Natural killer cell (primary cell): ENCODE measurements at regions not wholly inside any gene's neighbourhood (a gene's known extent, or its start where the extent isn't known, plus 50 kb on each side); places are given as distances from the start of the nearest gene placed in this dataset.
A peak's percentile ranks its signal among the peaks of the same experiment; 100 is the strongest.

ENCODE experiments used
- ATAC-seq, 3 donors: fragments of 150-1000 bp in 2 of 3; fragments of 200-7000 bp in 1 of 3; cut with Tn5 transposase; 1 replicate in 1 of 3; 2 replicates in 2 of 3; pipeline ENCODE4 v1.10.0; 2021; ENCODE audit warnings: mild to moderate bottlenecking in 2 of 3, moderate library complexity in 2 of 3
- DNase-seq, 2 donors: peaks; one replicate each; pipeline versions ENCODE4 v3.0.0 to v3.0.0-alpha.2; 2013 to 2021; ENCODE audit warnings: mixed read lengths in 1 of 2
- H3K27ac ChIP-seq: one replicate; pipeline ENCODE4 v1.5.1; 2013; ENCODE audit warnings: mild to moderate bottlenecking, low read length
- H3K27me3 ChIP-seq: one replicate; pipeline ENCODE4 v1.6.1; 2013; ENCODE audit warnings: low read length; ENCODE audit not compliant: control insufficient read depth, insufficient read depth
- H3K36me3 ChIP-seq: one replicate; pipeline ENCODE4 v1.6.1; 2013; ENCODE audit warnings: low read length; ENCODE audit not compliant: control insufficient read depth, insufficient read depth
- H3K4me1 ChIP-seq: one replicate; pipeline ENCODE4 v1.6.1; 2013; ENCODE audit warnings: low read length; ENCODE audit not compliant: control insufficient read depth, insufficient read depth
- H3K4me3 ChIP-seq: one replicate; pipeline ENCODE4 v1.5.1; 2013; ENCODE audit warnings: low read length
- H3K9me3 ChIP-seq: one replicate; pipeline ENCODE4 v1.6.1; 2013; ENCODE audit warnings: low read length; ENCODE audit not compliant: control insufficient read depth, insufficient read depth
- H3K27ac Mint-ChIP-seq, 2 donors: one replicate each; pipeline ENCODE4 v1.8.0; 2022; ENCODE audit warnings: mild to moderate bottlenecking in 2 of 2, mixed read lengths in 2 of 2, moderate library complexity in 1 of 2
- H3K27me3 Mint-ChIP-seq, 2 donors: one replicate each; pipeline ENCODE4 v1.8.0; 2022; ENCODE audit warnings: low read depth in 2 of 2, mixed read lengths in 2 of 2
- H3K36me3 Mint-ChIP-seq: one replicate; pipeline ENCODE4 v1.8.0; 2022; ENCODE audit warnings: mixed read lengths
- H3K4me1 Mint-ChIP-seq, 2 donors: one replicate each; pipeline ENCODE4 v1.8.0; 2022; ENCODE audit warnings: mixed read lengths in 2 of 2
- H3K4me3 Mint-ChIP-seq: one replicate; pipeline ENCODE4 v1.8.0; 2022; ENCODE audit warnings: mild to moderate bottlenecking, moderate library complexity, mixed read lengths
- H3K9me3 Mint-ChIP-seq, 2 donors: one replicate each; pipeline ENCODE4 v1.8.0; 2022; ENCODE audit warnings: mixed read lengths in 2 of 2
- WGBS: methylation state at CpG from one replicate; pipeline ENCODE4 v1.1.7; 2013; ENCODE audit warnings: missing lambda C conversion rate; ENCODE audit not compliant: insufficient coverage; 5-methylcytosine and 5-hydroxymethylcytosine counted together
- intact Hi-C: fragments of 100-400 bp; cut with micrococcal nuclease; formaldehyde crosslinking; loops from one replicate; pipeline ENCODE4 v1.14.2; 2022
- TF ChIP-seq, protein P1 (sequence below): fragments of 200-600 bp; IDR thresholded peaks from one replicate; pipeline ENCODE4 v1.8.0; 2022; ENCODE audit warnings: antibody characterized with exemption

- ATAC-seq (no peak), DNase-seq (no peak)
- Mint-ChIP-seq H3K4me3 (no peak overlapping the region), H3K9me3 (no peaks in the 10 kb centered on the region), H3K4me1 (peaks cover 50 to 54% of the 10 kb centered on the region in 2 donors), H3K36me3 (no peaks in the 10 kb centered on the region), H3K27me3 (peaks cover 23 to 25% of the 10 kb centered on the region in 2 donors), H3K27ac (no peak overlapping the region)
- Histone ChIP-seq H3K9me3 (no peaks in the 10 kb centered on the region), H3K27ac (no peak overlapping the region), H3K4me1 (peaks cover 41% of the 10 kb centered on the region), H3K4me3 (no peak overlapping the region), H3K27me3 (no peaks in the 10 kb centered on the region), H3K36me3 (no peaks in the 10 kb centered on the region)
- intact Hi-C loops, result no loop called here
- 83% methylated on average over 7 of the region's 7 CpGs for WGBS
- TF ChIP-seq, protein P1, sequence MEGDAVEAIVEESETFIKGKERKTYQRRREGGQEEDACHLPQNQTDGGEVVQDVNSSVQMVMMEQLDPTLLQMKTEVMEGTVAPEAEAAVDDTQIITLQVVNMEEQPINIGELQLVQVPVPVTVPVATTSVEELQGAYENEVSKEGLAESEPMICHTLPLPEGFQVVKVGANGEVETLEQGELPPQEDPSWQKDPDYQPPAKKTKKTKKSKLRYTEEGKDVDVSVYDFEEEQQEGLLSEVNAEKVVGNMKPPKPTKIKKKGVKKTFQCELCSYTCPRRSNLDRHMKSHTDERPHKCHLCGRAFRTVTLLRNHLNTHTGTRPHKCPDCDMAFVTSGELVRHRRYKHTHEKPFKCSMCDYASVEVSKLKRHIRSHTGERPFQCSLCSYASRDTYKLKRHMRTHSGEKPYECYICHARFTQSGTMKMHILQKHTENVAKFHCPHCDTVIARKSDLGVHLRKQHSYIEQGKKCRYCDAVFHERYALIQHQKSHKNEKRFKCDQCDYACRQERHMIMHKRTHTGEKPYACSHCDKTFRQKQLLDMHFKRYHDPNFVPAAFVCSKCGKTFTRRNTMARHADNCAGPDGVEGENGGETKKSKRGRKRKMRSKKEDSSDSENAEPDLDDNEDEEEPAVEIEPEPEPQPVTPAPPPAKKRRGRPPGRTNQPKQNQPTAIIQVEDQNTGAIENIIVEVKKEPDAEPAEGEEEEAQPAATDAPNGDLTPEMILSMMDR, result no peak
Observed at GRCh38 chr13:99056381-99057014, 78.6 kb upstream of the DOCK9 start.

- Mint-ChIP-seq H3K27ac (no peak overlapping the region), H3K4me3 (no peak overlapping the region), H3K4me1 (peaks cover 41 to 45% of the 10 kb centered on the region in 2 donors), H3K27me3 (peaks cover 19 to 24% of the 10 kb centered on the region in 2 donors), H3K36me3 (no peaks in the 10 kb centered on the region), H3K9me3 (no peaks in the 10 kb centered on the region)
- intact Hi-C loops, result no loop called here
- no peak for ATAC-seq
- Histone ChIP-seq H3K27ac (no peak overlapping the region), H3K36me3 (no peaks in the 10 kb centered on the region), H3K9me3 (no peaks in the 10 kb centered on the region), H3K4me1 (peaks cover 33% of the 10 kb centered on the region), H3K4me3 (no peak overlapping the region), H3K27me3 (no peaks in the 10 kb centered on the region)
- no peak for DNase-seq
- 78% methylated on average over 3 of the region's 4 CpGs for WGBS
- TF ChIP-seq, protein P1, result no peak
Observed at GRCh38 chr13:99057310-99057975, 79.6 kb upstream of the DOCK9 start.

DNA sequence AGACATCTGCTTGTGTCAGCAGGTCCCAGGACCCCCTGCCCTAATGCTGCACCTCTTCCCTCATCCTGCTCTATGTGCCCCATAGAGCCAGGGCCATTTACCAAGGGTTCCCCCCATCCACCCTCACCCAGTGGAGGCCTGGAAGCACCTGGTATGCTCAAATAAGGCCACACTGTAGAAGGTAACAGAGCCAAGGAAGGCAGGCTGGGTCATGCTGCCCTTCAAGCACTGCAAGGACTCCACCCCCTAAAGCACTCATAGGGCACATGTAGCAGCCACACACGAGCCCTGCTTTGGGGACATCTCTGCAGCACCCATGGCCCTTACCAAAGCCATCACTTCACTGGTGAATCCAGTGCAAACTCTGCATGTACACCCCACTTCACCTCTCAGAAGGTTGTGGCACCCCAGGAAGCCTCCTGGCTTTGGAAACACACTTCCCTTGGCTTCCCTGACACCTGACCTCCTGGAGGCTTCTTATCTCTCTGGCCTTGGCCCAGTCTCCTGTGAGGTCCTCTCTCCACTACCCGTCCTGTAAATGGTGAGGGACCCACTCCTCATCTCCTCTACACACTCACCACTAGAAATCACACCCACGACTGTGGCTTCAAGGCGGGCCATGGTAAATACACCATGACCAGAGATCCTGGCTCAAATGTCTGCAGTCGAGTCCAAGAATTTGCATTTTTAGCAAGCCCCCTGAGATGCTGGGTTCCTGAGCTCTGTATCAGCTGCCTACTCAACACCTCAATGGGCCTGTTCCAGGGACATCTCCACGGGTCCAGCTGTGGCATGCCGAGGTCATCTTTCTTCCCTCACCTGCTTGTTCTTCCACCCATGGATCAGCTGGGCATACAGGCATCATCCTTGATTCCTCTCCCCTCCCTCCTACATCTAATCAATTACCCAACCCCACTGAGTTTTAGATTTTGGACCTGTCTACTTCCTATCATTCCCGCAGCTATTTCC lies 80.9 kb upstream of the DOCK9 start:
- Histone ChIP-seq H3K27ac (no peak overlapping the region), H3K27me3 (no peaks in the 10 kb centered on the region), H3K4me1 (peaks cover 25% of the 10 kb centered on the region), H3K4me3 (no peak overlapping the region), H3K36me3 (no peaks in the 10 kb centered on the region), H3K9me3 (no peaks in the 10 kb centered on the region)
- TF ChIP-seq, protein P1, result no peak
- intact Hi-C loops, result no loop called here
- no peak for DNase-seq
- peaks cover 3% of the 10 kb centered on the region for H3K36me3 Mint-ChIP-seq
- H3K27ac Mint-ChIP-seq, result no peak overlapping the region
- 80% methylated on average over 8 of the region's 8 CpGs for WGBS
- H3K4me3 Mint-ChIP-seq, result no peak overlapping the region
- H3K9me3 Mint-ChIP-seq, result no peaks in the 10 kb centered on the region
- peaks cover 40 to 43% of the 10 kb centered on the region in 2 donors for H3K4me1 Mint-ChIP-seq
- peak in 1 of 3 donors; percentile 27 for ATAC-seq
- H3K27me3 Mint-ChIP-seq, result peaks cover 19 to 30% of the 10 kb centered on the region in 2 donors
